ENCODE measurements at regions not wholly inside any gene's neighbourhood (a gene's known extent, or its start where the extent isn't known, plus 50 kb on each side); places are given as distances from the start of the nearest gene placed in this dataset.

DNA sequence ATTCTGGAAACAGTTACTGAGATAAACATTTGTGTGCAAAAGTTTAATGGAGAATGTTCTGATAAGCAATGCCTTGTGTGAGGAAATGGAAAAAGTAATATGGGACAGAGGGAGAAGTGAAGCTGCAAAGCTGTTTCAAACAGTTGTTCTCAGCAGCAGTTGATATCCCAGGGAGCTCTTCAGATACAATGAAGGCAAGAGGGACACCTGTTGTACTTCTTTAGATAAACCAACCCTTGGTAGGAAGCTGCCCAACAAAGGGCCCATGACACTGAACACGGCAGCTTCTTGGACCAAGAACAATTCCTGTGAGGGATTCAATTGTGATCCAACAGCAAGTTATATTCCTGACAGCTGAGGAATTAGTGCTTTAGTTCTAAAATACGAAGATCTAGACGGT, 894.3 kb upstream of the PCDH20 start:
- Histone ChIP-seq H3K4me3 (ENCODE audit: low read depth, low read length) (no peak overlapping the region), H3K9me3 (ENCODE audit: control insufficient read depth, insufficient read depth, low read length) (no peaks in the 10 kb centered on the region), H3K27me3 (ENCODE audit: control insufficient read depth, insufficient read depth, low read length) (no peaks in the 10 kb centered on the region), H3K27ac (ENCODE audit: low read depth, low read length) (no peak overlapping the region)
- POLR2A ChIA-PET = no interaction called here
- TF ChIP-seq CTCF (IDR thresholded peaks at IDR 0.05; ENCODE audit: low read depth, low read length) = no peak
- CTCF ChIA-PET = interaction anchor here (0.6 to 3.2 kb wide), 2 partner anchors 11 to 1156 kb away, joined by 3 to 19 read pairs; no protein-coding TSS in a partner anchor
- DNase-seq (ENCODE audit: low read depth, low spot score) = no peak

DNA sequence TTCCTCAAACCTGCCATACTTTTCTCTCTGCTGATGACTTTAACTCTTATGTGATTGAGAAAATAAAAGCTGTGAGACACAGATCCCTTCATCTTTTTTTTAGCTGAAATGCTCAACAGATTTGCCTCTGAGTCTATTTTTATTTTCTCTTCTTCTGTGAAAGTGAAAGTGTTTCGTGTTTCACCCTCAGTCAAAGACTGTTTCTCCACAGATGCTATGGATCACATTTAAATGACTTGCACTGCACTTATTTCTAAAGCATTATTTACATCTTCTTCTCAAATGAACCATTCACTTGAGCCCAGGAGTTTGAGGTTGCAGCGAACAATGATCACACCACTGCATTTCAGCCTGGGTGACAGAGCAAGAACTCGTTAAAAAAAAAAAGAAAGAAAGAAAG, 890.1 kb upstream of the PCDH20 start:
- no peak overlapping the region for H3K27ac ChIP-seq (ENCODE audit: low read depth, low read length)
- CTCF ChIA-PET = interaction anchor here (1.9 kb wide), 1 partner anchor 15 kb away, joined by 6 read pairs; no protein-coding TSS in a partner anchor
- H3K27me3 ChIP-seq (ENCODE audit: control insufficient read depth, insufficient read depth, low read length) = no peaks in the 10 kb centered on the region
- POLR2A ChIA-PET = no interaction called here
- no peak for TF ChIP-seq CTCF (IDR thresholded peaks at IDR 0.05; ENCODE audit: low read depth, low read length)
- DNase-seq (ENCODE audit: low read depth, low spot score) = no peak
- no peak overlapping the region for H3K4me3 ChIP-seq (ENCODE audit: low read depth, low read length)
- no peaks in the 10 kb centered on the region for H3K9me3 ChIP-seq (ENCODE audit: control insufficient read depth, insufficient read depth, low read length)

DNA sequence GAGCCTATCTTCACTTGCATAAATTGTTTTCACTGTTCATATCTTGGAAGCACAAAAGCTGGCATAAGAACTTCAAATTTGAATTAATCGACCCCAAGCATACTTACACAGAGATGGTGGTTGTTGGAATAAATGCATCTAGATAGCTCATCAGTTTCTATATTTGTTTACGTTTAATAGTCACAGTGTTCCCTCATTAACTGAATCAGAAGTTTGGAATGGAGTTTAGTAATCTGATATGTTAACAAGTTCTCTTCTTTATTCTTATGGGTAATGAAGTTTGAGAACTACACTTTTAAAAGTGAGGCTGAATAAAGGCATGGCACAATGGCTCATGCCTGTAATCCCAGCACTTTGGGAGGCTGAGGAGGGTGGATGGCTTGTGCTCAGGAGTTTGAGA, 886.7 kb upstream of the PCDH20 start:
- no peak for TF ChIP-seq CTCF (IDR thresholded peaks at IDR 0.05; ENCODE audit: low read depth, low read length)
- no peak for DNase-seq (ENCODE audit: low read depth, low spot score)
- Histone ChIP-seq H3K9me3 (ENCODE audit: control insufficient read depth, insufficient read depth, low read length) (no peaks in the 10 kb centered on the region), H3K27me3 (ENCODE audit: control insufficient read depth, insufficient read depth, low read length) (no peaks in the 10 kb centered on the region), H3K27ac (ENCODE audit: low read depth, low read length) (no peak overlapping the region), H3K4me3 (ENCODE audit: low read depth, low read length) (no peak overlapping the region)
- CTCF ChIA-PET = no interaction called here
- POLR2A ChIA-PET = no interaction called here

GRCh38 chr13:62299988-62300387, 884.3 kb upstream of the PCDH20 start:
- no peak overlapping the region for H3K4me3 ChIP-seq (ENCODE audit: low read depth, low read length)
- no peak overlapping the region for H3K27ac ChIP-seq (ENCODE audit: low read depth, low read length)
- ChIA-PET CTCF (interaction anchor here (1.6 kb wide), 1 partner anchor 9 kb away, joined by 3 read pairs; no protein-coding TSS in a partner anchor), POLR2A (no interaction called here)
- DNase-seq (ENCODE audit: low read depth, low spot score) = no peak
- no peaks in the 10 kb centered on the region for H3K27me3 ChIP-seq (ENCODE audit: control insufficient read depth, insufficient read depth, low read length)
- TF ChIP-seq CTCF (IDR thresholded peaks at IDR 0.05; ENCODE audit: low read depth, low read length) = no peak
- no peaks in the 10 kb centered on the region for H3K9me3 ChIP-seq (ENCODE audit: control insufficient read depth, insufficient read depth, low read length)

DNA sequence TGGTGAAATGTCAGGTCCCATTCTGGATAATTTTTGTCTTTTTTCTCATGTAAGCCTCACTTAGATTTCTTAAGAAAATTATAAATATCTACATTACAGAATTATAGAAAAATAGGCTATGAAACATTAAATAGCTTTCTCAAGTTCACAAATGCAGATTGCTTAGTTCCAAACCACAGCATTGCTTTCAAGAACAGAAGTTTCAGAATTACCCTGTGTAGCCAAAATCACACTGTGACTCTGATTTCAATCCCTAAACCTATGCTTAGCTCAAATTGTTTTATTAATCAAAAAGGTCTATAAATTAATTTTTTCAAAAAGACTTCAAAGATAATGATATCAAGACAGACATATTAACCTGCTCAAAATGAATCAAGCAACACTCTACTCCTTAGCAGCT, 881.2 kb upstream of the PCDH20 start:
- ChIA-PET POLR2A (no interaction called here), CTCF (interaction anchor here (1.1 kb wide), 1 partner anchor 18 kb away, joined by 3 read pairs; no protein-coding TSS in a partner anchor)
- Histone ChIP-seq H3K27me3 (ENCODE audit: control insufficient read depth, insufficient read depth, low read length) (no peaks in the 10 kb centered on the region), H3K9me3 (ENCODE audit: control insufficient read depth, insufficient read depth, low read length) (no peaks in the 10 kb centered on the region), H3K4me3 (ENCODE audit: low read depth, low read length) (no peak overlapping the region), H3K27ac (ENCODE audit: low read depth, low read length) (no peak overlapping the region)
- no peak for DNase-seq (ENCODE audit: low read depth, low spot score)
- TF ChIP-seq CTCF (IDR thresholded peaks at IDR 0.05; ENCODE audit: low read depth, low read length) = no peak

Data from AG04450 (cell line).